ENCODE measurements at regions not wholly inside any gene's neighbourhood (a gene's known extent, or its start where the extent isn't known, plus 50 kb on each side); places are given as distances from the start of the nearest gene placed in this dataset.

DNA sequence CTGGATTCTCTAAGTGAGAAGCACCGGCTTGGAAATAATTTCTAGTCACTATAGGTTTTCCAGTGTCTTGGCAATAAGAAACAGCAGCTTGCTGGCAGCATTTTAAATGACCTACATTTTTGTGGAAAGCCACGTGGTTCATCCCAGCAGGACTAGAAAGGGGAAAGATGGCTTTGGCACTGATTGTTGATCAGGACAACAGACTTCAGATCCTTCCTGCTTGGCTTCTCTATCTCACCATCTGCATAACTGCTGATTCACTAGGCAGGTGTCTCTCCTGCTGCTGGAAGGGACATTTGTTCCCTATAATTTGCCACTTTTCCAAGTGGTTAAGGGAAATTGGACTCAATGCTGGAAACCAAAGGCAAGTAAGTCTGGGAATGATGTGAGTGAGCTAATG, 131.0 kb downstream of the TTC8 start:
- no peak for TF ChIP-seq CTCF (IDR thresholded peaks at IDR 0.05)
- no peak for TF ChIP-seq POLR2A (IDR thresholded peaks at IDR 0.05)

Measured in esophagus squamous epithelium (tissue), 4 donors.